Adipocyte (in vitro differentiated cells): ENCODE measurements at regions not wholly inside any gene's neighbourhood (a gene's known extent, or its start where the extent isn't known, plus 50 kb on each side); places are given as distances from the start of the nearest gene placed in this dataset.
A peak's percentile ranks its signal among the peaks of the same experiment; 100 is the strongest.

Experiments used
- DNase-seq: peaks from one replicate; pipeline ENCODE4 v3.0.0-alpha.2; 2015; ENCODE audit warnings: low read depth
- H3K27me3 ChIP-seq: replicated peaks from 2 replicates; pipeline ENCODE4 v1.7.0; 2013; ENCODE audit warnings: mild to moderate bottlenecking, low read length, moderate library complexity; ENCODE audit not compliant: control insufficient read depth, insufficient read depth
- H3K36me3 ChIP-seq: 2 replicates; pipeline ENCODE4 v1.7.0; 2013; ENCODE audit warnings: low read length, mild to moderate bottlenecking, moderate library complexity; ENCODE audit not compliant: control insufficient read depth, insufficient read depth, severe bottlenecking
- H3K4me1 ChIP-seq: 2 replicates; pipeline ENCODE4 v1.7.0; 2013; ENCODE audit warnings: mild to moderate bottlenecking, low read length, moderate library complexity; ENCODE audit not compliant: control insufficient read depth, insufficient read depth
- H3K4me3 ChIP-seq: 2 replicates; pipeline ENCODE4 v1.7.0; 2013; ENCODE audit warnings: mild to moderate bottlenecking, low read length, moderate library complexity
- H3K9ac ChIP-seq: 2 replicates; pipeline ENCODE4 v1.7.0; 2013; ENCODE audit warnings: mild to moderate bottlenecking, low read length, moderate library complexity
- H3K9me3 ChIP-seq: 2 replicates; pipeline ENCODE4 v1.7.0; 2013; ENCODE audit warnings: mild to moderate bottlenecking, low read length, moderate library complexity; ENCODE audit not compliant: control insufficient read depth

- Histone ChIP-seq H3K9me3 (no peaks in the 10 kb centered on the region), H3K4me3 (no peak overlapping the region), H3K27me3 (no peaks in the 10 kb centered on the region), H3K4me1 (no peaks in the 10 kb centered on the region), H3K9ac (no peak overlapping the region), H3K36me3 (no peaks in the 10 kb centered on the region)
- no peak for DNase-seq
Measured at GRCh38 chr11:97487387-97487786, 1097.6 kb downstream of the JRKL start.

GRCh38 chr11:97498891-97499290 is 1109.1 kb downstream of the JRKL start:
- no peaks in the 10 kb centered on the region for H3K36me3 ChIP-seq
- H3K4me3 ChIP-seq: no peak overlapping the region
- H3K4me1 ChIP-seq: no peaks in the 10 kb centered on the region
- no peaks in the 10 kb centered on the region for H3K27me3 ChIP-seq
- H3K9me3 ChIP-seq: peaks cover 8% of the 10 kb centered on the region
- H3K9ac ChIP-seq: no peak overlapping the region
- DNase-seq: no peak

- H3K9me3 ChIP-seq: peaks cover 8% of the 10 kb centered on the region
- H3K4me1 ChIP-seq: no peaks in the 10 kb centered on the region
- no peaks in the 10 kb centered on the region for H3K36me3 ChIP-seq
- DNase-seq: no peak
- no peak overlapping the region for H3K9ac ChIP-seq
- no peaks in the 10 kb centered on the region for H3K27me3 ChIP-seq
- no peak overlapping the region for H3K4me3 ChIP-seq
Measured at GRCh38 chr11:97502201-97502600, 1112.4 kb downstream of the JRKL start.

- DNase-seq: no peak
- Histone ChIP-seq H3K9me3 (peaks cover under 1% of the 10 kb centered on the region), H3K36me3 (no peaks in the 10 kb centered on the region), H3K27me3 (no peaks in the 10 kb centered on the region), H3K4me1 (no peaks in the 10 kb centered on the region), H3K9ac (no peak overlapping the region), H3K4me3 (no peak overlapping the region)
Measured at GRCh38 chr11:97506076-97506759, 1116.4 kb downstream of the JRKL start.

GRCh38 chr11:97514446-97514845 is 1124.6 kb downstream of the JRKL start:
- Histone ChIP-seq H3K9me3 (peaks cover 3% of the 10 kb centered on the region), H3K9ac (no peak overlapping the region), H3K4me3 (no peak overlapping the region), H3K27me3 (no peaks in the 10 kb centered on the region), H3K4me1 (no peaks in the 10 kb centered on the region), H3K36me3 (no peaks in the 10 kb centered on the region)
- no peak for DNase-seq

- Histone ChIP-seq H3K9ac (no peak overlapping the region), H3K36me3 (no peaks in the 10 kb centered on the region), H3K9me3 (no peaks in the 10 kb centered on the region), H3K4me1 (no peaks in the 10 kb centered on the region), H3K27me3 (no peaks in the 10 kb centered on the region), H3K4me3 (no peak overlapping the region)
- DNase-seq: no peak
Measured at GRCh38 chr11:97516688-97517087, 1126.9 kb downstream of the JRKL start.

- Histone ChIP-seq H3K4me1 (no peaks in the 10 kb centered on the region), H3K9me3 (no peaks in the 10 kb centered on the region), H3K9ac (no peak overlapping the region), H3K4me3 (no peak overlapping the region), H3K36me3 (no peaks in the 10 kb centered on the region), H3K27me3 (no peaks in the 10 kb centered on the region)
- no peak for DNase-seq
Measured at GRCh38 chr11:97525273-97525672, 1135.5 kb downstream of the JRKL start.

- Histone ChIP-seq H3K4me3 (no peak overlapping the region), H3K9me3 (peaks cover 6% of the 10 kb centered on the region), H3K9ac (no peak overlapping the region), H3K27me3 (no peaks in the 10 kb centered on the region), H3K4me1 (no peaks in the 10 kb centered on the region), H3K36me3 (no peaks in the 10 kb centered on the region)
- DNase-seq: no peak
Measured at GRCh38 chr11:97537407-97538150, 1147.8 kb downstream of the JRKL start.

- Histone ChIP-seq H3K9me3 (no peaks in the 10 kb centered on the region), H3K36me3 (no peaks in the 10 kb centered on the region), H3K4me1 (no peaks in the 10 kb centered on the region), H3K9ac (no peak overlapping the region), H3K27me3 (no peaks in the 10 kb centered on the region), H3K4me3 (no peak overlapping the region)
- DNase-seq: no peak
Measured at GRCh38 chr11:97544431-97544830, 1154.6 kb downstream of the JRKL start.

- Histone ChIP-seq H3K27me3 (no peaks in the 10 kb centered on the region), H3K4me1 (no peaks in the 10 kb centered on the region), H3K36me3 (no peaks in the 10 kb centered on the region), H3K4me3 (no peak overlapping the region), H3K9ac (no peak overlapping the region), H3K9me3 (no peaks in the 10 kb centered on the region)
- DNase-seq: no peak
Measured at GRCh38 chr11:97548280-97548679, 1158.5 kb downstream of the JRKL start.

- no peaks in the 10 kb centered on the region for H3K9me3 ChIP-seq
- DNase-seq: peak; percentile 29
Measured at GRCh38 chr11:97557399-97557798, 1167.6 kb downstream of the JRKL start.

More at GRCh38 chr11:97557399-97557798, 1167.6 kb downstream of the JRKL start:
- Histone ChIP-seq H3K27me3 (no peaks in the 10 kb centered on the region), H3K36me3 (no peaks in the 10 kb centered on the region), H3K9ac (no peak overlapping the region), H3K4me3 (no peak overlapping the region), H3K4me1 (no peaks in the 10 kb centered on the region)
